ENCODE measurements at regions not wholly inside any gene's neighbourhood (a gene's known extent, or its start where the extent isn't known, plus 50 kb on each side); places are given as distances from the start of the nearest gene placed in this dataset.
"Not testable (repeated sequence)": the region's sequence is repeated elsewhere in the genome, so short reads cannot be mapped to it uniquely, and the experiment has no call there.

DNA sequence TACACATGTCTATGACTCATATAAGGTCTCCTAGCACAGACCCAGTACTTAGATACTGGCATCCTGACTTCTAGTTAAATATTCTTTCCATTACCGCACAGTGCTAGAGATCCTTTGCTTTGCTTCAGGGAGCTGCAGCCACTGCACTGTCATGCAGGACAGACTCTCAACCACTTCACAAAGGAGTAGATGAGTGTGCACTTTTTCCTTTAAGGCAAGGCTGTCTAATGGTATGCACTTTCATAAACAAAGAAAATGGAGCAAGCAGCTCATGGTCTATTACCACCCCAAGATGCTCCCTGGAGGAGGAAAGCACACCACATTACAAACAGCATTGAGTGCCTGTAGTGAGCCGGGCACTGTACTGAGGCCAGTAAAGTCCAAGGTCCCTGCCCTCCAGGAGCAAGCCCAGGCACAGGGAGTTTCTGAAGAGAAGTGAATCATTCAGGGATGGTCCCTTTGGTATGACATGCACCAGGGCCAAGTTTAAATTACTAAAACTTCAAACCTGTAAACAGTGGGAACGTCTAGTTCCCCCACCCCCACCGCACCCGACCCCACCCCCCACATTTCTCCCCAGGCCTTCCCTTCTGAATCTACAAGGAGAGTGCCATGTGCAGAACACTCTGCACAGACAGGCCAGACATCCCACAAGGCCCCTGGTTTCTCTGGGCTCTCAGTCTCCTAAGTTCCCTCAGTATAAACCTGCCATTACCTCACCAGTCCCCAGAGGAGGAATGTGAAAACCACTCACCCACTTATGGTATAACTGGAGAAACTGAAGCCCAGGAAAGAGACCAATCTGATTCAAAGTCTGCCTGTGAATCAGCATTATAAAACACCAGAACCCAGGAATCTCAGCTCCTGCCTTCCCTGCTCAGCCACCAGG is 107.8 kb upstream of the BCL6 start:
- no peak for DNase-seq (ENCODE audit: extremely low spot score)
- ChIA-PET POLR2A (no interaction called here), CTCF (no interaction called here)
- TF ChIP-seq PKNOX1 (IDR thresholded peaks at IDR 0.05) (no peak), SUZ12 (IDR thresholded peaks at IDR 0.05) (no peak)

DNA sequence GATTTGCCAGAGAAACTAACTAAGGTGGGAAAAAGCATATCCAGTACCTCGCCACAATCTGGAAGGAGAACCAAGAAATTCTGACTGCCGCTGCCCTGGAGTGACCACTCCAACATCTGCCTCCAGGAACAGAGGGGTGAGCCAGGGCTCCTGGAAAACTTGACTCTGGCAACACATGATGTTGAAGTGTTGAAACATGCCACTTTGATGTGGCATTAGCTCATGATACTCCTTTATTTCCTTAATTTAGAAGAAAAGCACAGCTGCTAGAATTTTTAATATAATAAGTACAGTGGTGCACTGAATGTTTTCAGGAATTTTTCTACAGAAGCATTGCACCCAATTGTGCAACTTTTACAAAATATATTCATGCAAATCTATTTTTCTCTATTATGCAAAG is 109.9 kb upstream of the BCL6 start:
- no peak for TF ChIP-seq FOXK2 (IDR thresholded peaks at IDR 0.05)
- no peak for TF ChIP-seq FOXM1 (IDR thresholded peaks at IDR 0.05; ENCODE audit: borderline replicate concordance)
- TF ChIP-seq SUZ12 (IDR thresholded peaks at IDR 0.05), result no peak
- TF ChIP-seq TARDBP (IDR thresholded peaks at IDR 0.05), result no peak
- no peak for TF ChIP-seq ARNT (IDR thresholded peaks at IDR 0.05)
- no peak for TF ChIP-seq PKNOX1 (IDR thresholded peaks at IDR 0.05)
- TF ChIP-seq SP1 (IDR thresholded peaks at IDR 0.05), result no peak
- no peak for TF ChIP-seq NFRKB (IDR thresholded peaks at IDR 0.05)
- TF ChIP-seq ZNF384 (IDR thresholded peaks at IDR 0.05), result no peak
- TF ChIP-seq CTBP1 (IDR thresholded peaks at IDR 0.05; ENCODE audit: borderline replicate concordance), result no peak
- no peak for TF ChIP-seq HDGF (IDR thresholded peaks at IDR 0.05; ENCODE audit: borderline replicate concordance)
- no peak for TF ChIP-seq ELF4 (IDR thresholded peaks at IDR 0.05)
- no peak for TF ChIP-seq FOXA1 (IDR thresholded peaks at IDR 0.05)
- no peak for TF ChIP-seq BHLHE40 (IDR thresholded peaks at IDR 0.05; ENCODE audit: borderline replicate concordance)
- TF ChIP-seq LEF1 (IDR thresholded peaks at IDR 0.05; ENCODE audit: borderline replicate concordance), result no peak
- no peak for TF ChIP-seq L3MBTL2 (conservative IDR thresholded peaks at IDR 0.05)
- CTCF ChIA-PET, result no interaction called here
- DNase-seq (ENCODE audit: extremely low spot score), result no peak
- POLR2A ChIA-PET, result no interaction called here

DNA sequence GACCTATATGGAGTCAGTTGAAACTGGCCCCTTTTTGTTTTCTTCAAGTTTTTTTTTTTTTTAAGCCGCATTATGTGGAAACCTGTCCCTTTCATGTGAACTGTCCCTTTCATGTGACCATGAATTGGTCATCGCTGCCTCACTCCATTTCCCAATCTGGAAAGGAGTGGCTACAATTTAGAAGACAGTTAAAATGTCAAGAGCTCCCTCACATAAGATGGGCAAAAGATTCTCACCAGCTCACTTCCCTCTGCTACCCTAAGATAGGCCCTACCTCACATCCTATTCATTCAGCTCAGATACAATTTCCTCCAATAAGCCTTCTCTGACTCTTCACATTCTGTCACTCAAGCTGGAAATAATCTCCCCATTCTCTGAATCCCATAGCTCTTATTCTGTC is 111.3 kb upstream of the BCL6 start:
- ChIA-PET CTCF (interaction anchor here (0.6 kb wide), 1 partner anchor 1098 kb away, joined by 3 read pairs; no protein-coding TSS in a partner anchor), POLR2A (no interaction called here)
- no peak for TF ChIP-seq PKNOX1 (IDR thresholded peaks at IDR 0.05)
- no peak for DNase-seq (ENCODE audit: extremely low spot score)

DNA sequence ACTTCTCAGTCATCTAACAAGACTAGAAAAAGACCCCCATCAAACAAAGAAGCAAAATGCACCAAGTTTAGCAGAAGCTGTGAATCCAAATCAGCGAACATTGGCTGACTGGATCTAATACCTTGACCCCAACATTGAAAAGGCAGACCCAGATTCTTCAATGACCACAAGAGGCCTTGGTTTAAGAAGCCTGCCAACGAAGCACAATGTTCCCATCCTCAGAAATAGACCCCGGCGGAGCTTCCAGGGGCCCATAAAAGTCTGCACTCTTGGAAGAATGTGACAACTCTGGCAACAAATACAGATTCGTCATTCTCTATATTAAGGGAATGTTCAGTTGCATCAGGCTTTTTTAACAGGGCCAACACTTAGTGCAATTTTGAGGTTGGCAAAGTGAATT is 112.8 kb upstream of the BCL6 start:
- CTCF ChIA-PET, result no interaction called here
- no peak for DNase-seq (ENCODE audit: extremely low spot score)
- POLR2A ChIA-PET, result no interaction called here
- no peak for TF ChIP-seq FOXM1 (IDR thresholded peaks at IDR 0.05; ENCODE audit: borderline replicate concordance)

DNA sequence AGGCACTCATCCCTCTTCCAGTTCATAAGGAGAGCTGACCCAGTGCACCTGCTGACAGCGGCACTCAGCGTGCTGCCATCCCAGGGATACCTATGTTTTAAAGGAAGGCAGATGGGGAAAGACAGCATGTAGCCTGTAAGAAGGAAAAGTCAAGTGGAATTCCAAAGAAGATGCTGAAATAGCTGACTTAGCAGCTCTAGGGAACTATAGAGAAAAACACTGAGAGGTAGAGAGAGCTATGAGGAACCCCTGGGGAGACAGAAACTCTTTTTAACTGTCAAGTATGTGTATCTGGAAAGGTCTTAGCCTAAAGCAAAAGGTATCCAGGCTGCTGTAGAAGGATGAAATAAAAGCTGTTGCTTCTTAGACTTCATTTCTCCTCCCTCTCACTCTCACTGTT is 113.4 kb upstream of the BCL6 start:
- no peak for DNase-seq (ENCODE audit: extremely low spot score)
- ChIA-PET CTCF (no interaction called here), POLR2A (no interaction called here)
- no peak for TF ChIP-seq BHLHE40 (IDR thresholded peaks at IDR 0.05; ENCODE audit: borderline replicate concordance)
- TF ChIP-seq CTBP1 (IDR thresholded peaks at IDR 0.05; ENCODE audit: borderline replicate concordance), result no peak
- TF ChIP-seq LEF1 (IDR thresholded peaks at IDR 0.05; ENCODE audit: borderline replicate concordance), result no peak
- no peak for TF ChIP-seq NFRKB (IDR thresholded peaks at IDR 0.05)
- no peak for TF ChIP-seq TARDBP (IDR thresholded peaks at IDR 0.05)
- no peak for TF ChIP-seq FOXA1 (IDR thresholded peaks at IDR 0.05)
- no peak for TF ChIP-seq SUZ12 (IDR thresholded peaks at IDR 0.05)

DNA sequence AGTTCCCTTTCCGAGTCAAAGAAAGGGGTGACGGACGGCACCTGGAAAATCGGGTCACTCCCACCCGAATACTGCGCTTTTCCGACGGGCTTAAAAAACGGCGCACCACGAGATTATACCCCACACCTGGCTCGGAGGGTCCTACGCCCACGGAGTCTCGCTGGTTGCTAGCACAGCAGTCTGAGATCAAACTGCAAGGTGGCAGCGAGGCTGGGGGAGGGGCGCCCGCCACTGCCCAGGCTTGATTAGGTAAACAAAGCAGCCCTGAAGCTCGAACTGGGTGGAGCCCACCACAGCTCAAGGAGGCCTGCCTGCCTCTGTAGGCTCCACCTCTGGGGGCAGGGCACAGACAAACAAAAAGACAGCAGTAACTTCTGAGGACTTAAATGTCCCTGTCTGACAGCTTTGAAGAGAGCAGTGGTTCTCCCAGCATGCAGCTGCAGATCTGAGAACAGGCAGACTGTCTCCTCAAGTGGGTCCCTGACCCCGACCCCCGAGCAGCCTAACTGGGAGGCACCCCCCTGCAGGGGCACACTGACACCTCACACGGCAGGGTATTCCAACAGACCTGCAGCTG is 117.5 kb upstream of the BCL6 start:
- DNase-seq (ENCODE audit: extremely low spot score); POLR2A ChIA-PET; CTCF ChIA-PET: not testable (repeated sequence)

GRCh38 chr3:187870360-187871203 is 125.3 kb upstream of the BCL6 start:
- ChIA-PET POLR2A (no interaction called here), CTCF (no interaction called here)
- TF ChIP-seq FOXA1 (IDR thresholded peaks at IDR 0.05) (no peak), TARDBP (IDR thresholded peaks at IDR 0.05) (no peak), NFRKB (IDR thresholded peaks at IDR 0.05) (no peak), PKNOX1 (IDR thresholded peaks at IDR 0.05) (no peak)
- DNase-seq (ENCODE audit: extremely low spot score), result no peak

Data from HEK293T (cell line).